ENCODE measurements at regions not wholly inside any gene's neighbourhood (a gene's known extent, or its start where the extent isn't known, plus 50 kb on each side); places are given as distances from the start of the nearest gene placed in this dataset.

DNA sequence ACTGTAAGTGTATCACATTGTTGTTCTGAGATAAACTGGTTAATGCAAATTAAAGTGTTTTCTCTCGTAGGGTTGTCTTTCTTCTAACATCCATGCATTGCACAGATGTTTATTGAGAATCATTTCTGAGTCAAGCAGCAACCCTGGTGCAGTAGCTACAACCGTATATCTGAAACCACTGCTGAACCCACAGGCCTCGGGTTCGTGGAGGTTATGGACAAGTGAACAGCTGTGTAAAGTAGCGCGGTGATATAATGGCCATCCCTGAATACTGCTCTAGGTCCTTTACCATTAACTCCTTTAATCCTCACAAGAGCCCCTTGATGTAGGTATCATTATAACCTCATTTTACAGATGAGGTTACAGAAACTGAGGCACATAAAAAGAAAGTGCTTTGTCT lies 486.1 kb upstream of the TMEM132C start:
- H3K27ac ChIP-seq, result no peak overlapping the region
- TF ChIP-seq CTCF (conservative IDR thresholded peaks at IDR 0.05), result no peak

GRCh38 chr12:127781336-127781735 lies 485.6 kb upstream of the TMEM132C start:
- H3K27ac ChIP-seq, result no peak overlapping the region
- TF ChIP-seq CTCF (conservative IDR thresholded peaks at IDR 0.05), result no peak

- H3K27ac ChIP-seq, result no peak overlapping the region
- TF ChIP-seq CTCF (conservative IDR thresholded peaks at IDR 0.05), result no peak
Measured at GRCh38 chr12:127785540-127785939, 481.4 kb upstream of the TMEM132C start.

DNA sequence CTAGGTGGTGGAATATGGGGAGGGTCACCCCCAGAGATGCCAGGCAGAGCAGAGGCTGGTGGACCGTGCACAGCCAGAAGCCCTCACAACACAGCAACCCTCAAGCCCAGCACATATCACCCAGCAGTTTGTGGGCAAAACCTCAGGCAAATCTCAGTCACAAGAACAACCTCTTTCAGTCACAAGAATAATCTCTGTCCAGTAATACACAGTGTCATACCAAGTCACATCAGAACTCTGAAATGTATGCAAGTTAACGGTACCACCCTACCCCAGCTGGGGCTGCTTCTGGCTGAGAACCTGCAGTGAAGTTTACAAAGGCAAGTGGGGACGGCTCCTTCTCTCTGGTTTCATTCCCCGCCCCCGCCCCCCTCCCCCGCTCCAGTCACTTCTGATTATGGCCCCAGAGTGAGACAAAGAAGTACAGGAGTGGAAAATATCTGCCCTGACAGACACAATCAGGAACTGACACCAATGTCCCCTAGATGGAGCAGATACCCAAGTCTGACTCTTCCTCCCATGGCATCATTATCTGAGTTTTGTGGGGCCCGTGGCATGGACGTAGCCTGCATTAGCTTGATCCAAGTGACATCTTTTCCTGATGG lies 480.9 kb upstream of the TMEM132C start:
- H3K27ac ChIP-seq, result no peak overlapping the region
- no peak for TF ChIP-seq CTCF (conservative IDR thresholded peaks at IDR 0.05)

DNA sequence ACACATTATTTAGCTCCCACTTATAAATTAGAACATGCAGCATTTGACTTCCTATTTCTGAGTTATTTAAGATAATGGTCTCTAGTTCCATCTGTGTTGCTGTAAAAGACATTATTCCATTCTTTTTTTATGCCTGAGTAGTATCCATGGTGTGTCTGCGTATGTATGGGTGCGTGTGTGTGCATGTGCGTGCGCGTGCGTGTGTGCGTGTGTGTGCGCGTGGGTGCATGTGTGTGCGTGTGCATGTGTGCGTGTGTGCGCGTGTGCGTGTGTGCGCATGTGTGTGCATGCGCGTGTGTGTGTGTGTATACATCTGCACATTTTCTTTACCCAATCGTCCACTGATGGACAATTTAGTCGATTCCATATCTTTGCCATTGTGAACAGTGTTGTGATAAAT lies 479.4 kb upstream of the TMEM132C start:
- H3K27ac ChIP-seq, result no peak overlapping the region
- TF ChIP-seq CTCF (conservative IDR thresholded peaks at IDR 0.05), result no peak

DNA sequence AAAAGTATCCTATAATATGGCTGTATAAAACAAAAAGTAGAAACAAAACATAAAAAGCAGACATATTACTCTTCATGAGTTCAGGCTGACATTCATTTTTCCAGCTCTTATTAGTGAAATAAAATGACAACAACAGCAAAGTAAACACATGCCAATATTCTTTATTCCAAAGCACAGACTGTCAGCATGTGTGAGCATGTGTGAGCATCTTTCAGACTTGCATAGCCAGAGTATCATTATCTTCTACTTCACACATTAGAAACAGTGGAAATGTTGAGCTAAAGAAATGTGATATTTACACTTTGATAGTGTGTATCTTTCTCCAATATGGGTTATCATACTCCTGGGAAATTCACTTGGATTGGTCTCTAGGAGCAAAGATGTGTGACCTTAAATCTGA lies 476.6 kb upstream of the TMEM132C start:
- TF ChIP-seq CTCF (conservative IDR thresholded peaks at IDR 0.05), result no peak
- H3K27ac ChIP-seq, result no peak overlapping the region

DNA sequence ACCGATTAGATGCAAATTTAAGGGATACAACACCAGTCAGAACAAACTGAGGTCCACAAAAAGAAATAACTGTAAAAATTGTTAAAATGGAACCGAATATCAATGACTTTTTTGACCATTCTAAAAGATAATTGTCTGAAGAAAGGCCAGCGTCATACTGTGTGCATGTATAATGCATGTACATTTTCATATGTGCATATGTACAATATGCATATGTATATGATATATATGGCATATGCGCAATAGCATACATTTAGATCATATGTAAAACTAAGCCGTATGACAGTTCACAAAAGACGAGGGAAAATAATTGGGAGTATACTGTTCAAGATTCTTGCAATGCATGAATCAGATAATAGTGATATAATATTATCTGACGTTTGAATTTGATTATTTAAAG lies 475.8 kb upstream of the TMEM132C start:
- H3K27ac ChIP-seq, result no peak overlapping the region
- TF ChIP-seq CTCF (conservative IDR thresholded peaks at IDR 0.05), result no peak

Measured in VCaP (cell line).